EH (cell line): ENCODE measurements at regions not wholly inside any gene's neighbourhood (a gene's known extent, or its start where the extent isn't known, plus 50 kb on each side); places are given as distances from the start of the nearest gene placed in this dataset.
"Not testable (repeated sequence)": the region's sequence is repeated elsewhere in the genome, so short reads cannot be mapped to it uniquely, and the experiment has no call there.

Source experiments
- DNase-seq: peaks from one replicate; pipeline ENCODE4 v3.0.0-alpha.2; 2015; ENCODE audit warnings: low read depth

- DNase-seq, result no peak
Measured at GRCh38 chr12:97801471-97802059, 339.0 kb downstream of the RMST start.

- no peak for DNase-seq
Measured at GRCh38 chr12:97805146-97805545, 342.5 kb downstream of the RMST start.

GRCh38 chr12:97813301-97813700, 350.7 kb downstream of the RMST start:
- DNase-seq, result no peak

- DNase-seq, result no peak
Measured at GRCh38 chr12:97821806-97822205, 359.2 kb downstream of the RMST start.

GRCh38 chr12:97835541-97835940, 372.9 kb downstream of the RMST start:
- no peak for DNase-seq

- DNase-seq, result no peak
Measured at GRCh38 chr12:97837401-97837800, 374.8 kb downstream of the RMST start.

GRCh38 chr12:97848051-97848450, 385.4 kb downstream of the RMST start:
- DNase-seq, result no peak

- no peak for DNase-seq
Measured at GRCh38 chr12:97854477-97854876, 391.9 kb downstream of the RMST start.

GRCh38 chr12:97862072-97862471, 399.5 kb downstream of the RMST start:
- DNase-seq, result no peak

- DNase-seq, result no peak
Measured at GRCh38 chr12:97875064-97875463, 412.5 kb downstream of the RMST start.

- no peak for DNase-seq
Measured at GRCh38 chr12:97876780-97877179, 414.2 kb downstream of the RMST start.

GRCh38 chr12:97877404-97877803, 414.8 kb downstream of the RMST start:
- DNase-seq, result no peak

- DNase-seq, result no peak
Measured at GRCh38 chr12:97886511-97887176, 424.0 kb downstream of the RMST start.

GRCh38 chr12:97897881-97898280, 435.3 kb downstream of the RMST start:
- not testable (repeated sequence) for DNase-seq

- DNase-seq, result no peak
Measured at GRCh38 chr12:97899529-97899928, 436.9 kb downstream of the RMST start.

GRCh38 chr12:97899956-97900355, 437.4 kb downstream of the RMST start:
- no peak for DNase-seq

- DNase-seq, result no peak
Measured at GRCh38 chr12:97903356-97903755, 440.8 kb downstream of the RMST start.

GRCh38 chr12:97907504-97907903, 444.9 kb downstream of the RMST start:
- DNase-seq, result no peak

- DNase-seq, result no peak
Measured at GRCh38 chr12:97910559-97910958, 448.0 kb downstream of the RMST start.

GRCh38 chr12:97912943-97913342, 450.3 kb downstream of the RMST start:
- DNase-seq, result no peak

GRCh38 chr12:97921979-97922722, 459.5 kb downstream of the RMST start:
- DNase-seq, result no peak

- no peak for DNase-seq
Measured at GRCh38 chr12:97923546-97923945, 460.9 kb downstream of the RMST start.

GRCh38 chr12:97924122-97924521, 461.5 kb downstream of the RMST start:
- no peak for DNase-seq
